ENCODE measurements at regions not wholly inside any gene's neighbourhood (a gene's known extent, or its start where the extent isn't known, plus 50 kb on each side); places are given as distances from the start of the nearest gene placed in this dataset.

DNA sequence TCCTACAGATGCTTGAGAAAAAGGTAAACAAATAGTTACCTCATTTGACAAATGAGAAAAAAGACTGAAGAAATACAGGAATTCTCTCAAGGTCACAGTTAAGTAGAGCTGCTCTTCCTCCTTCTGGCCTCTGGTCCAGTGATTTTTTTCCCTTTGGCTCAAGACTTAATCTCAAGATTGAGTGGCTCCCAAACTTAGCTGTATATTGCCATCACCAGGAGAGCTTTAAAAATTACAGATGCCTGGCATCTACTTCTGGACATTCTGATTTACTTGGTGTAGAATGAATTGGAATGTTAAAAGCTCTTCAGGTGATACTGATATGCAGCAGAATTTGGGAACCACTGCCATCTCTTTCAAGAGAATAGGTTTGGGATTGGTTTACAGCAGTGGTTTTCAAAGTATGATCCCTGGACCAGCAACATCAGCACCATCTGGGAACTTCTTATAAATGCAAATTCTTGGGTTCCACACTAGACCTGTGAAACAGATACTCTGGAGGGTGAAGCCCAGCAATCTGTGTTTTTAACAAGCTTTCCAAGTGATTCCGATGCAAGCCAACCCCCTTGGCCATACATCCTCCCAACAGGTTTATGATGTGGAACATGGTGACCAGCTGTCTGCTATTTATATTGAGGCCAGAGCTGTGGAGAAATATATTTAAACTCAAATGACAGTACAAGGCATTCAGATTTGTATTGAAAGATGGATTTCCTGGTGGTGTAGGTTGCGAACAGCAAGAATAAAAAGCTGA is 333.0 kb upstream of the RARB start:
- 0% methylated on average over 2 of the region's 2 CpGs for WGBS (ENCODE audit: insufficient coverage, low coverage, missing lambda C conversion rate)
- no TSS peak for BruUV-seq (replicated peaks)

More for the DNA sequence above, 333.0 kb upstream of the RARB start:
- DNase-seq (ENCODE audit: extremely low read depth in 1 of 4, low spot score in 3 of 4), result no peak
- peak; percentile 26 for FAIRE-seq
- Histone ChIP-seq H3K9me3 (replicated peaks; ENCODE audit: control insufficient read depth, insufficient read depth, low read depth, low read length) (no peaks in the 10 kb centered on the region; the same call in 1 of the 2 replicates), H3K27ac (ENCODE audit: extremely low read depth, low read depth, low read length) (no peak overlapping the region), H3K9ac (ENCODE audit: insufficient read depth in 1 of 2, low read depth in 2 of 2, low read length in 2 of 2) (no peak overlapping the region), H3K4me1 (replicated peaks in 1 of 2; ENCODE audit: control insufficient read depth in 2 of 2, insufficient read depth in 2 of 2, low read length in 2 of 2) (no peaks in the 10 kb centered on the region), H3K4me3 (no peak overlapping the region), H3K27me3 (ENCODE audit: control insufficient read depth in 2 of 2, insufficient read depth in 2 of 2, low read length in 2 of 2) (no peaks in the 10 kb centered on the region), H3K79me2 (ENCODE audit: control insufficient read depth, insufficient read depth, low read length) (no peaks in the 10 kb centered on the region), H4K20me1 (replicated peaks; ENCODE audit: control insufficient read depth, insufficient read depth, low read length) (no peaks in the 10 kb centered on the region), H3K36me3 (ENCODE audit: control insufficient read depth, insufficient read depth, low read length) (no peaks in the 10 kb centered on the region), H3K4me2 (ENCODE audit: insufficient read depth, low read length) (no peak overlapping the region), H3K9me1 (ENCODE audit: control insufficient read depth, insufficient read depth, low read length) (no peaks in the 10 kb centered on the region), H2AFZ (ENCODE audit: low read depth, low read length) (no peak overlapping the region)
- ChIA-PET POLR2A (interaction anchor here (0.8 kb wide), 1 partner anchor 10 kb away, joined by 3 read pairs; no protein-coding TSS in a partner anchor), CTCF (ENCODE audit: low intra/inter-chr PET ratio) (no interaction called here)
- TF ChIP-seq ZNF134 (CRISPR knock-in tag; conservative IDR thresholded peaks at IDR 0.05) (no peak), FOXK1 (CRISPR knock-in tag; IDR thresholded peaks at IDR 0.05; ENCODE audit: borderline replicate concordance) (no peak), ZFX (CRISPR knock-in tag; IDR thresholded peaks at IDR 0.05) (no peak), DLX4 (CRISPR knock-in tag; IDR thresholded peaks at IDR 0.05) (no peak), ASH1L (IDR thresholded peaks at IDR 0.05; ENCODE audit: borderline replicate concordance, low read depth, partially characterized antibody) (no peak), ZFP36 (IDR thresholded peaks at IDR 0.05; ENCODE audit: low read depth, low read length, partially characterized antibody) (no peak), RAD21 (CRISPR knock-in tag; conservative IDR thresholded peaks at IDR 0.05 in 1 of 2, IDR thresholded peaks at IDR 0.05 in 1 of 2) (no peak), KDM5B (IDR thresholded peaks at IDR 0.05; ENCODE audit: insufficient replicate concordance, low read depth, low read length) (no peak), TEAD2 (tag; IDR thresholded peaks at IDR 0.05) (no peak), CGGBP1 (CRISPR knock-in tag; IDR thresholded peaks at IDR 0.05) (no peak)
- TF ChIP-seq, protein P1, sequence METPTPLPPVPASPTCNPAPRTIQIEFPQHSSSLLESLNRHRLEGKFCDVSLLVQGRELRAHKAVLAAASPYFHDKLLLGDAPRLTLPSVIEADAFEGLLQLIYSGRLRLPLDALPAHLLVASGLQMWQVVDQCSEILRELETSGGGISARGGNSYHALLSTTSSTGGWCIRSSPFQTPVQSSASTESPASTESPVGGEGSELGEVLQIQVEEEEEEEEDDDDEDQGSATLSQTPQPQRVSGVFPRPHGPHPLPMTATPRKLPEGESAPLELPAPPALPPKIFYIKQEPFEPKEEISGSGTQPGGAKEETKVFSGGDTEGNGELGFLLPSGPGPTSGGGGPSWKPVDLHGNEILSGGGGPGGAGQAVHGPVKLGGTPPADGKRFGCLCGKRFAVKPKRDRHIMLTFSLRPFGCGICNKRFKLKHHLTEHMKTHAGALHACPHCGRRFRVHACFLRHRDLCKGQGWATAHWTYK (CRISPR knock-in tag; IDR thresholded peaks at IDR 0.05), result no peak
- intact Hi-C loops (cut with micrococcal nuclease), result no loop called here
- no peak for ATAC-seq
- in situ Hi-C loops (cut with MboI), result no loop called here

All from K562 (cell line).